H9 (cell line): ENCODE measurements at regions not wholly inside any gene's neighbourhood (a gene's known extent, or its start where the extent isn't known, plus 50 kb on each side); places are given as distances from the start of the nearest gene placed in this dataset.

ENCODE experiments used
- DNase-seq: peaks from one replicate; pipeline ENCODE4 v3.0.0-alpha.2; 2017
- H2AFZ ChIP-seq: one replicate; pipeline ENCODE4 v1.6.1; 2013; ENCODE audit warnings: mild to moderate bottlenecking, low read length, control low read depth, moderate library complexity
- H2AK5ac ChIP-seq: 2 replicates; pipeline ENCODE4 v1.6.1; 2013; ENCODE audit warnings: low read length, control low read depth, mixed read lengths; ENCODE audit not compliant: insufficient read length
- H2BK120ac ChIP-seq: one replicate; pipeline ENCODE4 v1.6.1; 2013; ENCODE audit warnings: low read depth, mild to moderate bottlenecking, low read length, control low read depth, inconsistent platforms; ENCODE audit not compliant: poor library complexity, severe bottlenecking
- H2BK12ac ChIP-seq: 2 replicates; pipeline ENCODE4 v1.6.1; 2013; ENCODE audit warnings: low read length, control low read depth, mixed read lengths, low read depth; ENCODE audit not compliant: insufficient read length
- H2BK15ac ChIP-seq: 2 replicates; pipeline ENCODE4 v1.6.1; 2013; ENCODE audit warnings: low read depth, low read length, control low read depth
- H2BK20ac ChIP-seq: one replicate; pipeline ENCODE4 v1.6.1; 2013; ENCODE audit warnings: low read depth, mild to moderate bottlenecking, low read length, control low read depth, inconsistent platforms; ENCODE audit not compliant: poor library complexity, severe bottlenecking
- H2BK5ac ChIP-seq: 2 replicates; pipeline ENCODE4 v1.6.1; 2013; ENCODE audit warnings: low read length, control low read depth, mixed read lengths; ENCODE audit not compliant: insufficient read length
- H3K14ac ChIP-seq: 2 replicates; pipeline ENCODE4 v1.6.1; 2013; ENCODE audit warnings: low read length, control low read depth; ENCODE audit not compliant: insufficient read depth
- H3K18ac ChIP-seq: 2 replicates; pipeline ENCODE4 v1.6.1; 2013; ENCODE audit warnings: low read depth, mild to moderate bottlenecking, mixed read lengths, low read length, control low read depth; ENCODE audit not compliant: insufficient read length
- H3K23ac ChIP-seq: 2 replicates; pipeline ENCODE4 v1.6.1; 2013; ENCODE audit warnings: low read length, control low read depth, mixed read lengths, low read depth; ENCODE audit not compliant: insufficient read length
- H3K23me2 ChIP-seq: 2 replicates; pipeline ENCODE4 v1.6.1; 2013; ENCODE audit warnings: low read depth, mild to moderate bottlenecking, mixed read lengths, low read length, control low read depth; ENCODE audit not compliant: insufficient read length, poor library complexity, severe bottlenecking
- H3K27ac ChIP-seq: 2 replicates; pipeline ENCODE4 v1.5.1; 2013; ENCODE audit warnings: low read length, control low read depth, mixed read lengths, low read depth; ENCODE audit not compliant: insufficient read length
- H3K27me3 ChIP-seq: 2 replicates; pipeline ENCODE4 v1.6.1; 2013; ENCODE audit warnings: low read length, control low read depth, inconsistent platforms; ENCODE audit not compliant: insufficient read depth
- H3K4ac ChIP-seq: 2 replicates; pipeline ENCODE4 v1.6.1; 2013; ENCODE audit warnings: low read depth, mild to moderate bottlenecking, control low read depth, inconsistent platforms, low read length, moderate library complexity
- H3K4me1 ChIP-seq: 2 replicates; pipeline ENCODE4 v1.6.1; 2013; ENCODE audit warnings: low read length, control low read depth, inconsistent platforms; ENCODE audit not compliant: insufficient read depth
- H3K4me2 ChIP-seq: 2 replicates; pipeline ENCODE4 v1.6.1; 2013; ENCODE audit warnings: low read length, control low read depth, mixed read lengths; ENCODE audit not compliant: insufficient read length, insufficient read depth
- H3K56ac ChIP-seq: 2 replicates; pipeline ENCODE4 v1.6.1; 2013; ENCODE audit warnings: low read depth, mild to moderate bottlenecking, mixed read lengths, low read length, control low read depth; ENCODE audit not compliant: insufficient read length
- H3K79me1 ChIP-seq: 2 replicates; pipeline ENCODE4 v1.6.1; 2013; ENCODE audit warnings: low read depth, mild to moderate bottlenecking, moderate library complexity, low read length, control low read depth, inconsistent platforms; ENCODE audit not compliant: insufficient read depth, poor library complexity, severe bottlenecking
- H3K79me2 ChIP-seq: 2 replicates; pipeline ENCODE4 v1.6.1; 2013; ENCODE audit warnings: low read length, control low read depth, inconsistent platforms; ENCODE audit not compliant: insufficient read depth
- H3K9ac ChIP-seq: 2 replicates; pipeline ENCODE4 v1.6.1; 2013; ENCODE audit warnings: low read length, control low read depth, mixed read lengths; ENCODE audit not compliant: insufficient read length; ENCODE audit errors: extremely low read depth
- H3K9me3 ChIP-seq: one replicate; pipeline ENCODE4 v1.6.1; 2013; ENCODE audit warnings: low read depth, low read length, inconsistent platforms; ENCODE audit not compliant: control insufficient read depth
- H3T11ph ChIP-seq: one replicate; pipeline ENCODE4 v1.6.1; 2013; ENCODE audit warnings: mild to moderate bottlenecking, low read length, control low read depth, inconsistent platforms
- H4K20me1 ChIP-seq: one replicate; pipeline ENCODE4 v1.6.1; 2013; ENCODE audit not compliant: control insufficient read depth, insufficient read length, insufficient read depth
- H4K5ac ChIP-seq: 2 replicates; pipeline ENCODE4 v1.6.1; 2013; ENCODE audit warnings: low read depth, mild to moderate bottlenecking, mixed read lengths, low read length, control low read depth; ENCODE audit not compliant: insufficient read length
- H4K8ac ChIP-seq: replicated peaks from 2 replicates; pipeline ENCODE4 v1.6.1; 2013; ENCODE audit warnings: low read length, control low read depth, mixed read lengths, low read depth; ENCODE audit not compliant: insufficient read length
- H4K91ac ChIP-seq: 2 replicates; pipeline ENCODE4 v1.6.1; 2013; ENCODE audit warnings: low read depth, mild to moderate bottlenecking, moderate library complexity, mixed read lengths, low read length, control low read depth; ENCODE audit not compliant: insufficient read length
- H3K27ac Mint-ChIP-seq, 3 experiments: 2 replicates in 2 of 3; 3 replicates in 1 of 3; pipeline ENCODE4 v1.8.0; 2020 to 2021; ENCODE audit warnings: mixed read lengths in 3 of 3, mild to moderate bottlenecking in 1 of 3, moderate library complexity in 1 of 3
- H3K27me3 Mint-ChIP-seq: 2 replicates; pipeline ENCODE4 v1.8.0; 2021; ENCODE audit warnings: low read depth, mild to moderate bottlenecking, moderate library complexity, mixed read lengths
- H3K36me3 Mint-ChIP-seq, 3 experiments: 2 replicates in 2 of 3; 3 replicates in 1 of 3; pipeline ENCODE4 v1.8.0; 2020 to 2021; ENCODE audit warnings: low read depth in 3 of 3, mixed read lengths in 3 of 3; ENCODE audit not compliant: insufficient read depth in 1 of 3
- H3K4me1 Mint-ChIP-seq, 2 experiments: 2 replicates each; pipeline ENCODE4 v1.8.0; 2020; ENCODE audit warnings: mixed read lengths in 2 of 2
- H3K4me3 Mint-ChIP-seq, 2 experiments: 2 replicates in 1 of 2; 3 replicates in 1 of 2; pipeline ENCODE4 v1.8.0; 2020 to 2021; ENCODE audit warnings: mild to moderate bottlenecking in 2 of 2, mixed read lengths in 2 of 2, moderate library complexity in 1 of 2
- H3K9me3 Mint-ChIP-seq, 2 experiments: 2 replicates in 1 of 2; 3 replicates in 1 of 2; pipeline ENCODE4 v1.8.0; 2020; ENCODE audit warnings: mild to moderate bottlenecking in 2 of 2, mixed read lengths in 2 of 2, moderate library complexity in 1 of 2
- WGBS: extraction: QIAGEN DNeasy Blood & Tissue Kit; methylation state at CpG from one replicate; pipeline ENCODE4 v1.1.7; 2013; ENCODE audit warnings: missing lambda C conversion rate, low lambda C conversion rate, mixed read lengths; ENCODE audit not compliant: insufficient read length; ENCODE audit errors: extremely low coverage; 5-methylcytosine and 5-hydroxymethylcytosine counted together
- TF ChIP-seq, protein P1 (sequence below): fragments of 200-600 bp; sonication (generic); conservative IDR thresholded peaks from 3 replicates; pipeline ENCODE4 v1.8.0; 2021; ENCODE audit warnings: antibody characterized with exemption, mild to moderate bottlenecking

DNA sequence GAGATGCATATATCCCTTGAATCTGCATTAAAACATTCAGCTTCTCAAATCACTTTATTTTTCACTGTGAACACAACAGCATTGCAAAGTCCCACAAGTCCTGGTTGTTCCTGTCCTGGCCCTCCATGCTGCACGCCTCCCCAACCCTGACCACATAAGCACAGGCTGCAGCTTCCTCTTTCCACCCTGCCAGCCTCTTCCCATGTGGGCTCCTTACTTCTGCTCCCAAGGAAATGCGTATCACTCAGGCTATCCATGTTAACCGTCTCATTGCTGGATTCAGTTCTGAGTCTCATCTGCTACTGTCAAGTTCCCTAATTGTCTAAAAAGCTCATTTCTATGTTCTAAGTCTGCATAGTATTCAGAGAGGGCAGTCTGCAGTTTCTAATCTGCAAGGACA lies 89.7 kb upstream of the ZPBP start:
- H2AK5ac ChIP-seq, result no peak overlapping the region
- no CpG with 5 or more reads among the region's 3 CpGs for WGBS
- no peak overlapping the region for H3K18ac ChIP-seq
- no peak overlapping the region for H4K91ac ChIP-seq
- no peak overlapping the region for H3K14ac ChIP-seq
- no peaks in the 10 kb centered on the region for H3K9me3 ChIP-seq
- DNase-seq, result no peak
- no peak overlapping the region for H4K5ac ChIP-seq
- no peak overlapping the region for H3K4me3 Mint-ChIP-seq
- H3K4me2 ChIP-seq, result no peak overlapping the region
- H3K56ac ChIP-seq, result no peak overlapping the region
- H3K9ac ChIP-seq, result no peak overlapping the region
- H4K20me1 ChIP-seq, result no peaks in the 10 kb centered on the region
- no peak overlapping the region for H2BK12ac ChIP-seq
- no peak overlapping the region for H4K8ac ChIP-seq
- H3K23ac ChIP-seq, result no peak overlapping the region
- no peak overlapping the region for H2BK20ac ChIP-seq
- no peak overlapping the region for H2BK120ac ChIP-seq
- H2BK15ac ChIP-seq, result no peak overlapping the region
- H3K79me1 ChIP-seq, result no peaks in the 10 kb centered on the region
- no peaks in the 10 kb centered on the region for H3K23me2 ChIP-seq
- H3K4ac ChIP-seq, result no peak overlapping the region
- H2BK5ac ChIP-seq, result no peak overlapping the region
- H3K4me1 Mint-ChIP-seq, result peaks cover 8% of the 10 kb centered on the region in 2 experiments
- no peaks in the 10 kb centered on the region for H3K36me3 Mint-ChIP-seq
- no peaks in the 10 kb centered on the region for H3K79me2 ChIP-seq
- H3T11ph ChIP-seq, result no peak overlapping the region
- H3K27ac Mint-ChIP-seq, result peak overlapping the region in 1 of 3 experiments; percentile 2; a peak in 1 of 7 replicates
- H3K27ac ChIP-seq, result no peak overlapping the region
- no peak overlapping the region for H2AFZ ChIP-seq
- H3K9me3 Mint-ChIP-seq, result no peaks in the 10 kb centered on the region
- H3K4me1 ChIP-seq, result peaks cover 7% of the 10 kb centered on the region; the same call in 1 of the 2 replicates
- H3K27me3 Mint-ChIP-seq, result no peaks in the 10 kb centered on the region
- TF ChIP-seq, protein P1, sequence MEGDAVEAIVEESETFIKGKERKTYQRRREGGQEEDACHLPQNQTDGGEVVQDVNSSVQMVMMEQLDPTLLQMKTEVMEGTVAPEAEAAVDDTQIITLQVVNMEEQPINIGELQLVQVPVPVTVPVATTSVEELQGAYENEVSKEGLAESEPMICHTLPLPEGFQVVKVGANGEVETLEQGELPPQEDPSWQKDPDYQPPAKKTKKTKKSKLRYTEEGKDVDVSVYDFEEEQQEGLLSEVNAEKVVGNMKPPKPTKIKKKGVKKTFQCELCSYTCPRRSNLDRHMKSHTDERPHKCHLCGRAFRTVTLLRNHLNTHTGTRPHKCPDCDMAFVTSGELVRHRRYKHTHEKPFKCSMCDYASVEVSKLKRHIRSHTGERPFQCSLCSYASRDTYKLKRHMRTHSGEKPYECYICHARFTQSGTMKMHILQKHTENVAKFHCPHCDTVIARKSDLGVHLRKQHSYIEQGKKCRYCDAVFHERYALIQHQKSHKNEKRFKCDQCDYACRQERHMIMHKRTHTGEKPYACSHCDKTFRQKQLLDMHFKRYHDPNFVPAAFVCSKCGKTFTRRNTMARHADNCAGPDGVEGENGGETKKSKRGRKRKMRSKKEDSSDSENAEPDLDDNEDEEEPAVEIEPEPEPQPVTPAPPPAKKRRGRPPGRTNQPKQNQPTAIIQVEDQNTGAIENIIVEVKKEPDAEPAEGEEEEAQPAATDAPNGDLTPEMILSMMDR, result no peak
- H3K27me3 ChIP-seq, result no peaks in the 10 kb centered on the region
